A549 (cell line): ENCODE measurements at regions not wholly inside any gene's neighbourhood (a gene's known extent, or its start where the extent isn't known, plus 50 kb on each side); places are given as distances from the start of the nearest gene placed in this dataset.

Experiments used
- ATAC-seq, 2 experiments: fragments of 200-7000 bp in 1 of 2; fragments of >200 bp in 1 of 2; cut with Nextera tagmentation in 1 of 2; cut with Tn5 transposase in 1 of 2; 3 replicates each; pipeline versions ENCODE4 v1.8.0 to v1.9.1; 2018 to 2020; ENCODE audit warnings: mild to moderate bottlenecking in 1 of 2, moderate library complexity in 1 of 2
- CTCF ChIA-PET: fragments of 300-600 bp; sonication (Branson Sonifier 250); formaldehyde crosslinking; extraction: SDS; loops from one replicate; lab custom pipeline; 2021; ENCODE audit warnings: antibody characterized with exemption, inconsistent platforms; lab: Yijun Ruan, JAX
- POLR2A ChIA-PET: fragments of 350-600 bp; formaldehyde crosslinking; extraction: SDS; loops from one replicate; lab custom pipeline; 2021; ENCODE audit warnings: antibody characterized with exemption, inconsistent platforms; lab: Yijun Ruan, JAX
- DNase-seq, 2 experiments: peaks; one replicate each; pipeline versions ENCODE4 v3.0.0 to v3.0.0-alpha.2; 2011 to 2016; ENCODE audit warnings: low read depth in 1 of 2, low spot score in 1 of 2
- FAIRE-seq: peaks from 2 replicates; lab custom pipeline; 2011; peaks lifted over from hg19 to GRCh38; lab: Jason Lieb, UNC
- H3K27ac ChIP-seq, 2 experiments: fragments of >200 bp; sonication (Bioruptor Twin); formaldehyde crosslinking; 3 replicates each; pipeline ENCODE4 v1.5.1; 2016 to 2017
- H3K4me1 ChIP-seq: fragments of >200 bp; sonication (Bioruptor Twin); formaldehyde crosslinking; 3 replicates; pipeline ENCODE4 v1.6.1; 2016
- H3K4me2 ChIP-seq: fragments of >200 bp; sonication (Bioruptor Twin); formaldehyde crosslinking; 3 replicates; pipeline ENCODE4 v1.6.1; 2016
- H3K4me3 ChIP-seq: fragments of >200 bp; sonication (Bioruptor Twin); formaldehyde crosslinking; 3 replicates; pipeline ENCODE4 v1.5.1; 2016
- H3K9me3 ChIP-seq: fragments of >200 bp; sonication (Bioruptor Twin); formaldehyde crosslinking; 3 replicates; pipeline ENCODE4 v1.6.1; 2016
- CBX8 ChIP-seq: fragments of 200-600 bp; sonication (generic); IDR thresholded peaks from 2 replicates; pipeline ENCODE4 v1.6.1; 2016
- CEBPB ChIP-seq, 2 experiments: fragments of >200 bp in 1 of 2; sonication (Bioruptor Twin) in 1 of 2; formaldehyde crosslinking in 1 of 2; IDR thresholded peaks; 2 replicates each; pipeline ENCODE4 v1.6.1; 2012 to 2016
- EHF ChIP-seq: fragments of 250-450 bp; sonication (Bioruptor Pico); IDR thresholded peaks from 2 replicates; pipeline ENCODE4 v1.5.0; 2020; ENCODE audit warnings: mild to moderate bottlenecking
- EHMT2 ChIP-seq: fragments of 200-600 bp; sonication (generic); IDR thresholded peaks from 2 replicates; pipeline ENCODE4 v1.6.1; 2016; ENCODE audit warnings: antibody characterized with exemption, low read depth, mild to moderate bottlenecking, moderate library complexity
- ESRRA ChIP-seq: fragments of 150-350 bp; IDR thresholded peaks from 2 replicates; pipeline ENCODE4 v1.6.1; 2014; ENCODE audit warnings: mild to moderate bottlenecking, low read length, borderline replicate concordance
- FOSB ChIP-seq: fragments of 250-450 bp; sonication (Bioruptor Pico); IDR thresholded peaks from 2 replicates; pipeline ENCODE4 v1.5.0; 2020; ENCODE audit warnings: mild to moderate bottlenecking, moderate library complexity
- FOSL2 ChIP-seq, 2 experiments: fragments of 450-650 bp in 1 of 2; fragments of >200 bp in 1 of 2; sonication (Bioruptor Twin) in 1 of 2; formaldehyde crosslinking; IDR thresholded peaks; 2 replicates each; pipeline versions ENCODE4 v1.5.0 to v1.6.1; 2016 to 2020; ENCODE audit warnings: mild to moderate bottlenecking in 1 of 2, moderate library complexity in 1 of 2
- GATA3 ChIP-seq: IDR thresholded peaks from 2 replicates; pipeline ENCODE4 v1.6.1; 2012; ENCODE audit warnings: borderline replicate concordance
- HEYL ChIP-seq: fragments of 250-450 bp; sonication (Bioruptor Pico); IDR thresholded peaks from 2 replicates; pipeline ENCODE4 v1.8.0; 2021; ENCODE audit warnings: mild to moderate bottlenecking, moderate library complexity
- KDM1A ChIP-seq: fragments of 200-600 bp; sonication (generic); IDR thresholded peaks from 2 replicates; pipeline ENCODE4 v1.6.1; 2016; ENCODE audit warnings: low read depth, mild to moderate bottlenecking
- KDM5A ChIP-seq: fragments of 200-600 bp; sonication (generic); IDR thresholded peaks from 2 replicates; pipeline ENCODE4 v1.6.1; 2016; ENCODE audit warnings: antibody characterized with exemption, mild to moderate bottlenecking
- MAFK ChIP-seq: fragments of 450-650 bp; IDR thresholded peaks from 2 replicates; pipeline ENCODE4 v1.6.1; 2014; ENCODE audit not compliant: partially characterized antibody
- MAZ ChIP-seq: fragments of 150-350 bp; IDR thresholded peaks from 2 replicates; pipeline ENCODE4 v1.6.1; 2014; ENCODE audit warnings: antibody characterized with exemption, low read depth, low read length, borderline replicate concordance
- NR3C1 ChIP-seq: fragments of >200 bp; sonication (Bioruptor Twin); formaldehyde crosslinking; IDR thresholded peaks from 3 replicates; pipeline ENCODE4 v1.6.1; 2017
- PHF8 ChIP-seq: fragments of 200-600 bp; sonication (generic); IDR thresholded peaks from 2 replicates; pipeline ENCODE4 v1.6.1; 2016; ENCODE audit warnings: low read depth, mild to moderate bottlenecking, antibody characterized with exemption, moderate library complexity, borderline replicate concordance
- POLR2AphosphoS2 ChIP-seq: conservative IDR thresholded peaks from 2 replicates; pipeline ENCODE4 v1.6.1; 2012; ENCODE audit warnings: low read length, improper control_type of control experiment, inconsistent platforms
- RAD21 ChIP-seq, 2 experiments: fragments of >200 bp in 1 of 2; sonication (Bioruptor Twin) in 1 of 2; formaldehyde crosslinking in 1 of 2; IDR thresholded peaks in 1 of 2; conservative IDR thresholded peaks in 1 of 2; 2 replicates in 1 of 2; 3 replicates in 1 of 2; pipeline ENCODE4 v1.6.1; 2012 to 2018; ENCODE audit warnings: inconsistent platforms in 1 of 2
- RARB ChIP-seq: fragments of 250-450 bp; sonication (Bioruptor Pico); IDR thresholded peaks from 2 replicates; pipeline ENCODE4 v1.8.0; 2021; ENCODE audit warnings: mild to moderate bottlenecking, moderate library complexity
- RCOR1 ChIP-seq: fragments of 150-350 bp; IDR thresholded peaks from 2 replicates; pipeline ENCODE4 v1.6.1; 2014; ENCODE audit warnings: antibody characterized with exemption, low read length, low read depth
- RNF2 ChIP-seq: fragments of 200-600 bp; sonication (generic); IDR thresholded peaks from 2 replicates; pipeline ENCODE4 v1.6.1; 2016; ENCODE audit warnings: low read depth, mild to moderate bottlenecking, antibody characterized with exemption, moderate library complexity, borderline replicate concordance
- SMC3 ChIP-seq: fragments of >200 bp; sonication (Bioruptor Twin); formaldehyde crosslinking; IDR thresholded peaks from 3 replicates; pipeline ENCODE4 v1.6.1; 2018; ENCODE audit warnings: inconsistent platforms
- ZFP36 ChIP-seq: fragments of 450-650 bp; IDR thresholded peaks from 2 replicates; pipeline ENCODE4 v1.6.1; 2014; ENCODE audit warnings: borderline replicate concordance; ENCODE audit not compliant: partially characterized antibody
- ZNF302 ChIP-seq: fragments of 250-450 bp; sonication (Bioruptor Pico); IDR thresholded peaks from 2 replicates; pipeline ENCODE4 v1.9.0; 2021; ENCODE audit warnings: inconsistent platforms, mild to moderate bottlenecking, moderate library complexity
- ZSCAN20 ChIP-seq: fragments of 250-450 bp; sonication (Bioruptor Pico); IDR thresholded peaks from 2 replicates; pipeline ENCODE4 v1.8.0; 2022; ENCODE audit warnings: mild to moderate bottlenecking, moderate library complexity
- WGBS: methylation state at CpG from one replicate; pipeline ENCODE4 v1.1.6; 2017; ENCODE audit errors: missing lambda C conversion rate; 5-methylcytosine and 5-hydroxymethylcytosine counted together
- TF ChIP-seq, protein P1 (sequence below): IDR thresholded peaks from 2 replicates; pipeline ENCODE4 v1.6.1; 2012; ENCODE audit warnings: low read depth, borderline replicate concordance
- TF ChIP-seq, protein P2 (sequence below): fragments of 250-450 bp; sonication (Bioruptor Pico); IDR thresholded peaks from 2 replicates; pipeline ENCODE4 v1.5.0; 2020; ENCODE audit warnings: low read depth, mild to moderate bottlenecking, moderate library complexity
- TF ChIP-seq, protein P3 (sequence below): fragments of >200 bp; sonication (Bioruptor Twin); formaldehyde crosslinking; IDR thresholded peaks from 2 replicates; pipeline ENCODE4 v1.6.1; 2016
- TF ChIP-seq, protein P4 (sequence below): fragments of >200 bp; sonication (Bioruptor Twin); formaldehyde crosslinking; IDR thresholded peaks from 3 replicates; pipeline ENCODE4 v1.5.1; 2016

DNA sequence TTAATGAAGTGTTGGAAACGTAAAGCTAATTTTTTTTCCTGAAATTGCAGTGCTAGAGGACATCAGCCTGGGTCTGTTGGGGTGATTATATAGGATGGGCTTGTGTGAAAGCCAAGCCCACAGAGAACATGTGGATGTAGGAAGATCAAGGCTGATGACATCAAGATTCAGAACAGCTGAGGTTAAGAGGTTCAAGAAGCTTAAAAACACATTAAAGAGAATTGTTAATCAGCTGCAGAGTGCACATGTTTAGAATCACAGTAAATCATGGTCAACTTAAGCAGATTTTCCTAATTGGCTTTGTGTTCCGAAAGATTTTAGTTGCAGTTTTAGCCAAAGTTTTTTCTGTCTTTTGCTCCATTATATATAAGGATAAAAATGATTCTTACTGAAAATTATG, 87.9 kb upstream of the PRICKLE1 start:
- CTCF ChIA-PET, result no interaction called here
- POLR2A ChIA-PET, result no interaction called here
- Histone ChIP-seq H3K4me1 (no peaks in the 10 kb centered on the region), H3K9me3 (no peaks in the 10 kb centered on the region), H3K27ac (no peak overlapping the region), H3K4me2 (no peak overlapping the region), H3K4me3 (no peak overlapping the region)
- no peak for ATAC-seq
- no peak for DNase-seq
- TF ChIP-seq FOSL2 (IDR thresholded peaks at IDR 0.05) (no peak), FOSL2 (CRISPR knock-in tag; IDR thresholded peaks at IDR 0.05) (no peak), RARB (CRISPR knock-in tag) (no peak), ESRRA (no peak), FOSB (no peak), RAD21 (conservative IDR thresholded peaks at IDR 0.05 in 1 of 2, IDR thresholded peaks at IDR 0.05 in 1 of 2) (no peak), GATA3 (no peak), CEBPB (IDR thresholded peaks at IDR 0.05) (no peak), MAFK (no peak), PHF8 (no peak), CBX8 (no peak)
- TF ChIP-seq, protein P1, sequence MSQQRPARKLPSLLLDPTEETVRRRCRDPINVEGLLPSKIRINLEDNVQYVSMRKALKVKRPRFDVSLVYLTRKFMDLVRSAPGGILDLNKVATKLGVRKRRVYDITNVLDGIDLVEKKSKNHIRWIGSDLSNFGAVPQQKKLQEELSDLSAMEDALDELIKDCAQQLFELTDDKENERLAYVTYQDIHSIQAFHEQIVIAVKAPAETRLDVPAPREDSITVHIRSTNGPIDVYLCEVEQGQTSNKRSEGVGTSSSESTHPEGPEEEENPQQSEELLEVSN, result no peak
- no peak for FAIRE-seq
- WGBS, result 27% methylated on average over 2 of the region's 2 CpGs

DNA sequence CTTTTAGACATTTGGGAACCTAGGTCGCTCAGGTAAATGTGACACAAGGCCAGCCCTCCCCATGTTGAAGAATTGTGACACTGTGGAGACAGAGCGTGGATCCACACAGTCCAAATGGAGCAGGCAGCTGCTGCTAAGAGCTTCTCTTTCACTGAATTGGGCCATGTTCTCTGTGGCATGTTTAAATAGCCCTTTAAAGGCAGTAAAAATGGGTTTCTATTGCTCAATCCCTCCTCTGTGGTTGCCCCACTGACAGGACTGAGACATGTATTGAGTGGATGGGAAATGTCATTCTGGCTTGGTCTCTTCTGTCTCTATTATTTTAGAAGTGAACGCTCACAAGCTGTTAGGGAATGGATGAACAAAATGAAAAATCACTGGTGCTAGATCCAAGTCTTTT, 84.0 kb upstream of the PRICKLE1 start:
- FAIRE-seq, result no peak
- CTCF ChIA-PET, result no interaction called here

DNA sequence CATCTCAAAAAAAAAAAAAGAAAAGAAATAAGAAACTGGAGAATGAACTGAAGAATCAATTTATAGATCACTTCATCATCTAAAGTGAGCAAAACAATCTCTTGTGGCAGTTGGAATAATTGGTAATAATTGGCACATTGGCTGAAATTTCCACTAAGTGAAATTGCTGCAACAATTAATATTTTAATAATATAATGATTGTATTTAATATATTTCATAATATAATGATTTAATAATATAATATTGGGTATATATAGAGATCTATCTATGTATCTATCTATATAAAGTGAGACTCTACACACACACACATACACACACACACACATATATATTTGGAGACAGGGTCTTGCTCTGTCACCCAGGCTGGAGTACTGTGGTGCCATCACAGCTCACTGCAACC, 81.2 kb upstream of the PRICKLE1 start:
- no peak overlapping the region for H3K27ac ChIP-seq
- no peak for TF ChIP-seq RNF2
- TF ChIP-seq KDM1A, result no peak
- TF ChIP-seq, protein P1, result no peak
- TF ChIP-seq, protein P2, sequence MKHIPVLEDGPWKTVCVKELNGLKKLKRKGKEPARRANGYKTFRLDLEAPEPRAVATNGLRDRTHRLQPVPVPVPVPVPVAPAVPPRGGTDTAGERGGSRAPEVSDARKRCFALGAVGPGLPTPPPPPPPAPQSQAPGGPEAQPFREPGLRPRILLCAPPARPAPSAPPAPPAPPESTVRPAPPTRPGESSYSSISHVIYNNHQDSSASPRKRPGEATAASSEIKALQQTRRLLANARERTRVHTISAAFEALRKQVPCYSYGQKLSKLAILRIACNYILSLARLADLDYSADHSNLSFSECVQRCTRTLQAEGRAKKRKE (CRISPR knock-in tag), result no peak
- no peak for TF ChIP-seq EHMT2
- no peak for TF ChIP-seq CEBPB (IDR thresholded peaks at IDR 0.05)
- TF ChIP-seq ZNF302 (CRISPR knock-in tag), result no peak
- TF ChIP-seq POLR2AphosphoS2, result no peak
- TF ChIP-seq, protein P3, sequence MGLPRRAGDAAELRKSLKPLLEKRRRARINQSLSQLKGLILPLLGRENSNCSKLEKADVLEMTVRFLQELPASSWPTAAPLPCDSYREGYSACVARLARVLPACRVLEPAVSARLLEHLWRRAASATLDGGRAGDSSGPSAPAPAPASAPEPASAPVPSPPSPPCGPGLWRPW, result no peak
- no peak for TF ChIP-seq EHF
- TF ChIP-seq ZSCAN20 (CRISPR knock-in tag), result no peak
- no peak for TF ChIP-seq NR3C1
- no peak for TF ChIP-seq MAZ
- TF ChIP-seq SMC3, result no peak
- TF ChIP-seq, all 56 proteins: peak for 0
- ChIA-PET POLR2A (no interaction called here), CTCF (no interaction called here)
- FAIRE-seq (no peak), DNase-seq (no peak), ATAC-seq (no peak)
- no peak overlapping the region for H3K4me3 ChIP-seq
- no peak overlapping the region for H3K4me2 ChIP-seq
- no peaks in the 10 kb centered on the region for H3K9me3 ChIP-seq
- no peaks in the 10 kb centered on the region for H3K4me1 ChIP-seq

More for the DNA sequence above, 84.0 kb upstream of the PRICKLE1 start:
- no peaks in the 10 kb centered on the region for H3K4me1 ChIP-seq
- DNase-seq, result no peak
- H3K4me2 ChIP-seq, result no peak overlapping the region
- TF ChIP-seq, protein P4, sequence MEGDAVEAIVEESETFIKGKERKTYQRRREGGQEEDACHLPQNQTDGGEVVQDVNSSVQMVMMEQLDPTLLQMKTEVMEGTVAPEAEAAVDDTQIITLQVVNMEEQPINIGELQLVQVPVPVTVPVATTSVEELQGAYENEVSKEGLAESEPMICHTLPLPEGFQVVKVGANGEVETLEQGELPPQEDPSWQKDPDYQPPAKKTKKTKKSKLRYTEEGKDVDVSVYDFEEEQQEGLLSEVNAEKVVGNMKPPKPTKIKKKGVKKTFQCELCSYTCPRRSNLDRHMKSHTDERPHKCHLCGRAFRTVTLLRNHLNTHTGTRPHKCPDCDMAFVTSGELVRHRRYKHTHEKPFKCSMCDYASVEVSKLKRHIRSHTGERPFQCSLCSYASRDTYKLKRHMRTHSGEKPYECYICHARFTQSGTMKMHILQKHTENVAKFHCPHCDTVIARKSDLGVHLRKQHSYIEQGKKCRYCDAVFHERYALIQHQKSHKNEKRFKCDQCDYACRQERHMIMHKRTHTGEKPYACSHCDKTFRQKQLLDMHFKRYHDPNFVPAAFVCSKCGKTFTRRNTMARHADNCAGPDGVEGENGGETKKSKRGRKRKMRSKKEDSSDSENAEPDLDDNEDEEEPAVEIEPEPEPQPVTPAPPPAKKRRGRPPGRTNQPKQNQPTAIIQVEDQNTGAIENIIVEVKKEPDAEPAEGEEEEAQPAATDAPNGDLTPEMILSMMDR, result no peak
- no peak for TF ChIP-seq PHF8
- TF ChIP-seq ZFP36, result no peak
- TF ChIP-seq, protein P1, result no peak
- no peak for TF ChIP-seq KDM5A
- no peak for TF ChIP-seq ZSCAN20 (CRISPR knock-in tag)
- no peak for TF ChIP-seq EHMT2
- TF ChIP-seq RARB (CRISPR knock-in tag), result no peak
- TF ChIP-seq RCOR1, result no peak
- TF ChIP-seq HEYL (CRISPR knock-in tag), result no peak
- TF ChIP-seq, all 56 proteins: peak for 0
- Histone ChIP-seq H3K27ac (no peak overlapping the region), H3K9me3 (no peaks in the 10 kb centered on the region), H3K4me3 (no peak overlapping the region)
- WGBS, result 51% methylated on average over 3 of the region's 3 CpGs
- no peak for ATAC-seq
- POLR2A ChIA-PET, result no interaction called here
